Right forelimb (tissue), 1 donor: ENCODE measurements at regions not wholly inside any gene's neighbourhood (a gene's known extent, or its start where the extent isn't known, plus 50 kb on each side); places are given as distances from the start of the nearest gene placed in this dataset.

Source experiments
- DNase-seq: peaks from one replicate; pipeline ENCODE4 v3.0.0-alpha.2; 2018

- DNase-seq: no peak
These were observed 56.6 kb upstream of the SMOC2 start for GRCh38 chr6:168384045-168385036.

GRCh38 chr6:168385037-168385759, 55.8 kb upstream of the SMOC2 start:
- DNase-seq: no peak

GRCh38 chr6:168385858-168386735, 54.9 kb upstream of the SMOC2 start:
- no peak for DNase-seq

- no peak for DNase-seq
These were observed 54.0 kb upstream of the SMOC2 start for GRCh38 chr6:168386973-168387372.

- no peak for DNase-seq
These were observed 53.6 kb upstream of the SMOC2 start for GRCh38 chr6:168387426-168387825.

GRCh38 chr6:168387911-168388310, 53.1 kb upstream of the SMOC2 start:
- no peak for DNase-seq

GRCh38 chr6:168388641-168389633, 52.0 kb upstream of the SMOC2 start:
- no peak for DNase-seq

GRCh38 chr6:168390749-168391420, 50.1 kb upstream of the SMOC2 start:
- DNase-seq: no peak
